HG02943 (cell line): ENCODE measurements at regions not wholly inside any gene's neighbourhood (a gene's known extent, or its start where the extent isn't known, plus 50 kb on each side); places are given as distances from the start of the nearest gene placed in this dataset.

ENCODE experiments used
- ATAC-seq: cut with Tn5 transposase; IDR thresholded peaks from one replicate; pipeline ENCODE4 v1.9.1; 2021; ENCODE audit warnings: mild to moderate bottlenecking, low read depth, moderate library complexity; ENCODE audit not compliant: unreplicated experiment

- no peak for ATAC-seq
These were observed 481.8 kb downstream of the HAO1 start for GRCh38 chr20:7458459-7458858.

GRCh38 chr20:7459083-7459482 is 481.2 kb downstream of the HAO1 start:
- no peak for ATAC-seq

- ATAC-seq: no peak
These were observed 477.0 kb downstream of the HAO1 start for GRCh38 chr20:7463290-7463689.

- no peak for ATAC-seq
These were observed 469.3 kb downstream of the HAO1 start for GRCh38 chr20:7470912-7471311.

GRCh38 chr20:7490288-7490687 is 450.0 kb downstream of the HAO1 start:
- no peak for ATAC-seq

DNA sequence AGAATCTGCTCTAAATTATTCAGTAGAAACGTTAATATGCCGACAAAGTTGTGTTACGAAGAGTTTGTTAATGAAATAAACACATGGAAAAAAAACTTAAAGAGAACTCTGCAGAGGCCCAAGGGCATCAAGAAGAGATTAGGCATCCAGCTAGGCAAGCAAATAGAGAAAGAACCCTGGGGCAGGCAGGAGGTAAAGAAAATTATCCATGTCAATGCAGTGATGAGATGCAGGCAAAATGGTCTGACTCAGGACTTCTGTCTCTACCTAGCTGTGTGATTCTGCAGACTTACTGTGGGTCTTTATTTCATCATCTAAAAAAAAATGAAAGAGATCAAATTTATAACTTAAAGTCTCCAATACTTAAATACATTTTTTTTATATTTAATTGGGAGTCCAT is 448.0 kb downstream of the HAO1 start:
- no peak for ATAC-seq

GRCh38 chr20:7493311-7493710 is 446.9 kb downstream of the HAO1 start:
- no peak for ATAC-seq

DNA sequence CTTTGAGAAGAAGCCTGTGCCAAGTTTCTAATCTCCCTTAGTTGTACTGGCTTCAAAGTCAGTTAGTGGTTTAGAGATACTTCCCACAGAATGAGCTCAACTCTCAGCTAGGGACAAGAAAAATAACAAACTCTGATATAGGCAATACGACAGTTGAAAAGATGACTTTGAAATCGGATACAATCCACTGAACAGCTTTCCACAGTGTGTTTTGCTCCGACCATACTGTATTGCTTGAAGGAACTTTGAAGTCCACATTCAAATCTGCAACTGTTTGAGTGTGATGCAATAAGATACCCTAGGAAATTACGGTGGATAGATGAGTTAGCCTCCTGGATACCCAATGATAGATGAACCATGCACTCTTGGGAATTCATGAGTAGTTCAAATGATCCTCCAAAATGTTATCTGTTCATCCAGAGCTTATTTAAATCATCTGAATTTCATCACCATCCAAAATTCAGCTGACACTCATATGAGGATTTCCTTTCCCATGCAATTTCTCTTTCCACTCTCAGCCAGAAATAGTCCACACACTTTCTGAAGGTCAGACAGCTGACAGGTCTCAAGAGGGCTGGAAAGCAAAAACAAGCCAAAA is 443.8 kb downstream of the HAO1 start:
- ATAC-seq: no peak

DNA sequence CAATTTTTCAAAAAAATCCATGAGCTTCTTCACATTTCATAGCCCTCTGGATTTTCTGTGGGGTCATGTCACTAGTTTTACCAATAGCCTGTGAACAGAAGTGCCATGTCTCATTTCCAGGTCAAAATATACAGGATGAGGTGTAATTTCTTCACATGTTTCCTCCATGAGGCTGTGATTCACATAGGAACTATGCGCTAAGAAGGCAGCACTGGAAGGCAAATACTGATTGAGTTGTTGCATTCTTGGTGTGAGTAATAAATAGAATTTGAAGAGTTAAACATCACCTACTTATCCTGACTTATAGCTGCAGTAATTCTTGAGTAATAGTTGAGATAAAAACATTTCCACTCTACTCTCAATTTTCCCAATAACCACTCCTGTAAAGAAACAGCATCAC is 442.3 kb downstream of the HAO1 start:
- no peak for ATAC-seq

GRCh38 chr20:7499201-7499600 is 441.1 kb downstream of the HAO1 start:
- ATAC-seq: no peak

DNA sequence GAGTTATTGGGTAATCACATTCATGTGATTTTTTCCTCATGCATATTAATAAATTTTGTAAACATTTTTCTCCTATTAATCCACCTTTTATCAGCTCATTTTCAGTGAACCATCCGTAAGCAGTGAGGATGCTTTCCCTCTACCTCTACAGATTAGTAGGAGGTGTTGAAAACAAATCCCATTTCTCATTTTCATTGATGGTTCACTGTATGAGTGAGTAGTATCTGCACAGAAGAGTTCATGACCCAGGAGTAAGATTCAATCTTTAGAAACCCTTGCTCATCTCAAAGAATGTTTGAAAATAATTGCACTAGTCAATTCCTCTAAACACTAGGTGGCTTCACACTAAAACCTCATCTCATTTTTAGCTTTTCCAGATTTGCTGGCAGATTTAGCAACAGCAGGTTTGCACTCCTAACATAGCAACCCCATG is 440.0 kb downstream of the HAO1 start:
- ATAC-seq: no peak

GRCh38 chr20:7503501-7503900 is 436.8 kb downstream of the HAO1 start:
- ATAC-seq: no peak

DNA sequence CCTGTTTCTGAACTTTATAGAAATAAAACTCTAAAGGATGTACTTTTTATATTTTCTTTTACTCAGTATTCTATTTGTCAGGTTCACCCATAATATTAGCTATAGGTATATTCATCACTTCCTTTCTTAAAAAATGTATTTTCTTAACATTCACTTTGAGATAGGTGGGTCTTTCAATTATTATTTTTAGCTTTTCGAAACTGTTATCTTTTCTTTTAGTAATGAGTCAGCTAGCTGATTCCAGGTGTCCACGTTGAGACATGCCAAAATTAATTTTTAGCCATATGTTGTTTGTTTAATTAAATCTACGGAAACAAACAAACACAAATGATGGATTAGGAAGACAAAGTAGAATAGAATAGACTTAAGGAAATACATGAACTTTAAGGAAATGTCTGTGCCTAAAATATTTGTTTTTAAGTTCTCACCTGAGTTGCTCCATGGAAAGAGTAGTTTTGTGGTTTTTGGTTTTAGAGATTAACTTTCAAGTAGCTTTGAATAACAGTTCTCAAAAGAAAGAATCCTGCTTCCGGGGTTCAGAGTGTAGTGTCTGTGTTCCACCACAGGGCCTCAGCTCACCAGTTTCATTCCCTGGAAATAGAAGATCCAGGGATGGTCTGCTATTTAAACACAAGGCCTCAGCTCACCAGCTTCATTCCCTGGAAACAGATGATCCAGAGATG is 435.0 kb downstream of the HAO1 start:
- peak; percentile 51 for ATAC-seq

- ATAC-seq: no peak
These were observed 434.4 kb downstream of the HAO1 start for GRCh38 chr20:7505835-7506221.

DNA sequence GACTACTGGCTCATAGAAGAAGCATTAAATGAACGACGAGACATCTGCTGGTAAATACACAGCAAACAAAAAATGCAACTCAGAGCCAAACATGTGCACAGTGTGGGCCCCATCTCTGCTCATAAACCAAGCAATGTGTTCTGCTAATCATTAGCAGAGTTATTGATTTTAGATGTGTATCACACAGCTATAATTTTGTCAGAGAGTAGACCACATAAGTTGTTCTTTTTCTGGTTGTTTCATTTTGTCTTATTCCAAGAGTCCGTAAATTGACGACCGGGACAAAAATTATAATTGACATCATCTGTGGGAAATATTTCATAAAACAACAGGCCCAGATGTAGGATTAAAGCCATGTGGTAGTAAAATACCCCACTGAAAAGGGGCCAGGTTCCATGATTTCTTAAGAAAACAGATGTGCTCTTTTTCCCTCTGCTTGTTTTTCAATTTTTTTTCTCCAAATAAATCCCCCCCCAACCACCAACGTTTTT is 423.6 kb downstream of the HAO1 start:
- no peak for ATAC-seq

GRCh38 chr20:7520361-7520760 is 419.9 kb downstream of the HAO1 start:
- ATAC-seq: no peak

GRCh38 chr20:7523288-7523687 is 417.0 kb downstream of the HAO1 start:
- ATAC-seq: no peak

- ATAC-seq: no peak
These were observed 400.2 kb downstream of the HAO1 start for GRCh38 chr20:7540018-7540417.

DNA sequence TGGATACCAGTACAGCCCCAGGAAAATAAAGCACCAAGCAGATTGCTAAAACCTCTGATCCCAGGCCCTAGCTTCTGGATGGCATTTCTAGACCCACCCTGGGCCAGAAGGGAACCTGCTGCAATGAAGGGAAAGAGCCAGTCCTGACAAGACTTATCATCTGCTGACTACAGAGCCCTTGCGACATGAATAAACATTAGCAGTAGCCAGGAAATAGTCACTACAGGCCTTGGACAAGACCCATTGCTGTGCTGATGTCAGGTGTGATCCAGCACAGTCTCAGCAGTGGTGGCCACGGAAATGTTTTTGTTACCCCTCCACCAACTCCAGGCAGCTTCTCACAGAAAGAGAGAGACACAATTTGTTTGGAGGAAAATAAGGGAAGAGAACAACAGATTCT is 399.3 kb downstream of the HAO1 start:
- no peak for ATAC-seq

DNA sequence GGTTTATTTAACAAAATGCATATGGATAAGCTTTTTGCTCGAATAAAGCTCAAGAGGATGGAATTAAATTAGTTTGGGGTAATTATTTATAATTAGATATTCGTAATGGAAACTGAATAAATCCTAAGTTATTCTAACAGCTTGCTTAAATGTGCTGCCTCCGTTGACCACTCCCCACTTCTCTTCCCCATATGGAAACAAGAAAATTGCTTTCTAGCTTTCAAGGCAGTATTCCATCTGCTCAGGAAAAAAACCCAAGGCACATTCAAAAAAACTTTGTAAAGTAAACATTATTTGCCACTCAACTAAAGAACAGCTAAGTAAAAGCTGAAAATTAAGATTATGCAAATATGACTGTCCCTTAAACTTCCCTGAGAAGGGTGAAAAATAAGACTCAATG is 369.2 kb downstream of the HAO1 start:
- ATAC-seq: no peak

- ATAC-seq: no peak
These were observed 368.7 kb downstream of the HAO1 start for GRCh38 chr20:7571521-7572055.

GRCh38 chr20:7579888-7580287 is 360.4 kb downstream of the HAO1 start:
- ATAC-seq: no peak
